Calu3 (cell line): ENCODE measurements at regions not wholly inside any gene's neighbourhood (a gene's known extent, or its start where the extent isn't known, plus 50 kb on each side); places are given as distances from the start of the nearest gene placed in this dataset.
"Not testable (repeated sequence)": the region's sequence is repeated elsewhere in the genome, so short reads cannot be mapped to it uniquely, and the experiment has no call there.

ENCODE experiments used
- BruUV-seq: library from RNA; stranded (reverse); fragments of 400-500 nt; replicated peaks from 2 replicates; lab custom pipeline; 2021; lab: Mats Ljungman, UMichigan
- CTCF ChIA-PET: fragments of 300-600 bp; sonication (Branson Sonifier 250); formaldehyde crosslinking; loops from one replicate; lab custom pipeline; 2022; ENCODE audit warnings: antibody characterized with exemption; lab: Charles Lee
- DNase-seq: peaks from one replicate; pipeline ENCODE4 v3.0.0; 2022
- H3K27ac Mint-ChIP-seq: one replicate; pipeline ENCODE4 v1.8.0; 2022; ENCODE audit warnings: mixed read lengths; ENCODE audit not compliant: unreplicated experiment
- H3K27me3 Mint-ChIP-seq: one replicate; pipeline ENCODE4 v1.8.0; 2022; ENCODE audit warnings: mixed read lengths; ENCODE audit not compliant: unreplicated experiment
- H3K36me3 Mint-ChIP-seq: one replicate; pipeline ENCODE4 v1.8.0; 2022; ENCODE audit warnings: mild to moderate bottlenecking, moderate library complexity, mixed read lengths; ENCODE audit not compliant: insufficient read depth, unreplicated experiment
- H3K4me1 Mint-ChIP-seq: one replicate; pipeline ENCODE4 v1.8.0; 2022; ENCODE audit warnings: mild to moderate bottlenecking, low read depth, mixed read lengths; ENCODE audit not compliant: unreplicated experiment
- H3K4me3 Mint-ChIP-seq: one replicate; pipeline ENCODE4 v1.8.0; 2022; ENCODE audit warnings: mild to moderate bottlenecking, low read depth, moderate library complexity, mixed read lengths; ENCODE audit not compliant: unreplicated experiment
- H3K9me3 Mint-ChIP-seq: one replicate; pipeline ENCODE4 v1.8.0; 2022; ENCODE audit warnings: low read depth, mixed read lengths; ENCODE audit not compliant: unreplicated experiment
- CTCF ChIP-seq: fragments of 200-600 bp; IDR thresholded peaks from one replicate; pipeline ENCODE4 v1.8.0; 2022; ENCODE audit warnings: antibody characterized with exemption; ENCODE audit not compliant: unreplicated experiment
- intact Hi-C: fragments of 100-400 bp; cut with micrococcal nuclease; formaldehyde crosslinking; loops from one replicate; pipeline ENCODE4 v1.10.0; 2022; ENCODE audit not compliant: unreplicated experiment

- Mint-ChIP-seq H3K4me1 (no peaks in the 10 kb centered on the region), H3K9me3 (no peaks in the 10 kb centered on the region), H3K36me3 (no peaks in the 10 kb centered on the region), H3K27me3 (no peaks in the 10 kb centered on the region), H3K4me3 (no peak overlapping the region), H3K27ac (no peak overlapping the region)
- BruUV-seq, result no TSS peak
- intact Hi-C loops, result no loop called here
- no peak for TF ChIP-seq CTCF
- CTCF ChIA-PET, result no interaction called here
- DNase-seq, result no peak
These were observed 163.3 kb upstream of the SPRY1 start for GRCh38 chr4:123233136-123233768.

- no peaks in the 10 kb centered on the region for H3K9me3 Mint-ChIP-seq
- no peaks in the 10 kb centered on the region for H3K36me3 Mint-ChIP-seq
- intact Hi-C loops, result no loop called here
- BruUV-seq, result no TSS peak
- TF ChIP-seq CTCF, result no peak
- DNase-seq, result no peak
- no peak overlapping the region for H3K4me3 Mint-ChIP-seq
- no peaks in the 10 kb centered on the region for H3K27me3 Mint-ChIP-seq
- no peaks in the 10 kb centered on the region for H3K4me1 Mint-ChIP-seq
- CTCF ChIA-PET, result no interaction called here
- no peak overlapping the region for H3K27ac Mint-ChIP-seq
These were observed 161.6 kb upstream of the SPRY1 start for GRCh38 chr4:123234955-123235354.

GRCh38 chr4:123235431-123235830 is 161.2 kb upstream of the SPRY1 start:
- no peak for DNase-seq
- no peak for TF ChIP-seq CTCF
- H3K27ac Mint-ChIP-seq, result no peak overlapping the region
- no peaks in the 10 kb centered on the region for H3K4me1 Mint-ChIP-seq
- BruUV-seq, result no TSS peak
- peaks cover under 1% of the 10 kb centered on the region for H3K9me3 Mint-ChIP-seq
- H3K27me3 Mint-ChIP-seq, result no peaks in the 10 kb centered on the region
- intact Hi-C loops, result no loop called here
- H3K36me3 Mint-ChIP-seq, result no peaks in the 10 kb centered on the region
- CTCF ChIA-PET, result no interaction called here
- no peak overlapping the region for H3K4me3 Mint-ChIP-seq

GRCh38 chr4:123236606-123237005 is 160.0 kb upstream of the SPRY1 start:
- BruUV-seq, result no TSS peak
- H3K9me3 Mint-ChIP-seq, result peaks cover 2% of the 10 kb centered on the region
- no peak overlapping the region for H3K27ac Mint-ChIP-seq
- CTCF ChIA-PET, result no interaction called here
- intact Hi-C loops, result no loop called here
- DNase-seq, result no peak
- H3K36me3 Mint-ChIP-seq, result no peaks in the 10 kb centered on the region
- H3K4me1 Mint-ChIP-seq, result no peaks in the 10 kb centered on the region
- no peak for TF ChIP-seq CTCF
- no peaks in the 10 kb centered on the region for H3K27me3 Mint-ChIP-seq
- H3K4me3 Mint-ChIP-seq, result no peak overlapping the region

GRCh38 chr4:123240286-123240685 is 156.3 kb upstream of the SPRY1 start:
- CTCF ChIA-PET, H3K27me3 Mint-ChIP-seq, H3K27ac Mint-ChIP-seq, H3K36me3 Mint-ChIP-seq, H3K4me3 Mint-ChIP-seq, BruUV-seq, H3K4me1 Mint-ChIP-seq, H3K9me3 Mint-ChIP-seq, intact Hi-C loops, DNase-seq: not testable (repeated sequence)

DNA sequence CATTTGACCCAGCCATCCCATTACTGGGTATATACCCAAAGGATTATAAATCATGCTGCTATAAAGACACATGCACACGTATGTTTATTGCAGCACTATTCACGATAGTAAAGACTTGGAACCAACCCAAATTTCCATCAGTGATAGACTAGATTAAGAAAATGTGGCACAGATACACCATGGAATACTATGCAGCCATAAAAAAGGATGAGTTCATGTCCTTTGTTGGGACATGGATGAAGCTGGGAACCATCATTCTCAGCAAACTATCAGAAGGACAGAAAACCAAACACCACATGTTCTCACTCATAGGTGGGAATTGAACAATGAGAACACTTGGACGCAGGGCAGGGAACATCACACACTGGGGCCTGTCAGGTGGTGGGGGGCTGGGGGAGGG is 153.4 kb upstream of the SPRY1 start:
- BruUV-seq, H3K4me1 Mint-ChIP-seq, intact Hi-C loops, H3K4me3 Mint-ChIP-seq, H3K27me3 Mint-ChIP-seq, H3K36me3 Mint-ChIP-seq, H3K27ac Mint-ChIP-seq, H3K9me3 Mint-ChIP-seq, DNase-seq, CTCF ChIA-PET: not testable (repeated sequence)
